NOMO-1 (cell line): ENCODE measurements at regions not wholly inside any gene's neighbourhood (a gene's known extent, or its start where the extent isn't known, plus 50 kb on each side); places are given as distances from the start of the nearest gene placed in this dataset.

Experiments used
- DNase-seq, 2 experiments: peaks; one replicate each; lab custom pipeline; 2025; ENCODE audit not compliant: unreplicated experiment in 2 of 2; lab: John Stamatoyannopoulos, UW

GRCh38 chr12:89984846-89985245 is 276.2 kb upstream of the ATP2B1 start:
- DNase-seq: no peak

DNA sequence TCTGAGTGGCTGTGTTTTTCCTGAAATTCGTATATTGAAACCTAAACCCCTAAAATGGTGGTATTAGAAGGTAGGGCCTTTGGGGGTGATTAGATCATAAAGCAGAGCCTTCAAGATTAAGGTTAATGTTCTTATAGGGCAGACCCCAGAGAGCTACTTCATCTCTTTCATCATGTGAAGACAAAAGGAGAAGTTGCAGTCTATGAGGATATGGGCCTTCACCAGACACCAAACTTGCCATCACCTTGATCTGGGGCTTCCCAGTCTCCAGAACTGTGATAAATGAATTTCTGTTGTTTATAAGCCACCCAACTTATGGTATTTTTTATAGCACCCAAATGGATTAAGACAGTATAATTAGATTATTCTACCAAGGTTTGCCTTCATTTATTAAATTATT is 275.0 kb upstream of the ATP2B1 start:
- DNase-seq: peak in 1 of 2 experiments; percentile 2

DNA sequence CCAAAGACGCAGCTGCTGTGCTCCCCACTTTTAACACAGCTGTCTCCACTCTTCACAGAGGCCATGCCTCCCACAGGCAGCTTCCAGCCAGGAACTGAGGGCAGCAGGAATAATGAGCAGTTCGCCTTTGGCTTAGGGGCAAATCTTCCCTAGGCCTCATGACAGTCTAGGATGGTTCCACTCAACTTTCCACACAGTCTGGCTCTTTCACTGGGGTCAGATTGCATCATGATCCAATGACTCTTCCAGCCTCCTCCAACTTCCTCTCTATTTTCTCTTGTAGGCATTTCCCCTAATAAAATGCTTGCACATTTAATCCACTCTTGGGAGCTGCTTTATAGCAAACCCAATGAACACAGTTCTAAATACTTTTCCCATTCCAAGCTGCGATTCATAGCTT is 271.6 kb upstream of the ATP2B1 start:
- peak; percentile 26 to 37 for DNase-seq

DNA sequence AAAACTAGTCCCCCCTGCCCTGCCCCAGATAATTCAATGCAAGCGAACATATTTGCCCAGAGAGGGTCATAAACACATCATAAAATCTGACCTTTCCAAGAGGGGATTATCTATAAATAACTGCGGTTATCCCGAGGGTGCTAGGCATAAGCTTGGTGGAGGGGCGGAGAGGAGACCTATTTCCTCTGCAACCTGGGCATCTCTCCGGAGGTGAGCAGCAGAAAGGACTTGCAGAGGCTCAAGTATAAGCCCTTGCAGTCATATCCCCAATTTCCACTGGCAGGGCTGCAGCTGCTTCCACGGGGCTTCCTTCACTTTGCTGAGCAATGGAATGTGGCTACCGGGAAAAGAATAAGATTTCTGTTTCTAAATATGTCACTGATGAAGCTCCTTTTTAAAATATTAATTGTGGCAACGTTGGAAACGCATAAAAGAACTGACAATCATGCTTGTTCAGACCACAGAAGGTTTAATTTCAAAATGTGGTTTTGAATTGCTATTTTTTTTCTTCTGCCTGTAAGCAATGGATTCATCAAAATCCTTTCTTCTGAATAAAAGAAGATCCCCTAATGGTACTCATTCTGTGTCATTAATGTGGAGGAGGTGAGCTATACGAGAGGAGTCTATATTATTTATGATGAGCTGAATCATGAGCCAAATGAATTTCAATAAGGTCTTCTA is 268.9 kb upstream of the ATP2B1 start:
- no peak for DNase-seq

- DNase-seq: no peak
Measured at GRCh38 chr12:89976866-89977265, 268.2 kb upstream of the ATP2B1 start.

DNA sequence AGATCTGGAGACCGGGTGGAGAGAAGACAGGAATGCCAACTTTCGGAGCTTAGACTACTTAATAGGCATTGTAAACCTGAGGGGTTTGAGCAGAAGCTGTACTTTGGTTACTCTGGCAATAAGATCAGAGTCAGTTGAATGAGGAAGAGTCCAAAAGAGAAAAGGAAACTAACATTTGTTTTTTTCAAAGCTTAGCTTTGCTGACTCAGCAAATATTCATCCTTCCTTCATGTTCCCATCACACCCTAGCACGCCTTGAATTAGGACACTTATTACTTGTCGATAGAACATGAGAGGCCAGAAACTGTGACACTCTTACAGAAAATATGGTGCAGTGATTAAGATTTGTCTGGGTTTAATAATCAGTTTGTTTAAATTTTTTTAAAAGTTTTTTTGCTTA is 266.9 kb upstream of the ATP2B1 start:
- DNase-seq: no peak

- DNase-seq: no peak
Measured at GRCh38 chr12:89971880-89972279, 263.2 kb upstream of the ATP2B1 start.

DNA sequence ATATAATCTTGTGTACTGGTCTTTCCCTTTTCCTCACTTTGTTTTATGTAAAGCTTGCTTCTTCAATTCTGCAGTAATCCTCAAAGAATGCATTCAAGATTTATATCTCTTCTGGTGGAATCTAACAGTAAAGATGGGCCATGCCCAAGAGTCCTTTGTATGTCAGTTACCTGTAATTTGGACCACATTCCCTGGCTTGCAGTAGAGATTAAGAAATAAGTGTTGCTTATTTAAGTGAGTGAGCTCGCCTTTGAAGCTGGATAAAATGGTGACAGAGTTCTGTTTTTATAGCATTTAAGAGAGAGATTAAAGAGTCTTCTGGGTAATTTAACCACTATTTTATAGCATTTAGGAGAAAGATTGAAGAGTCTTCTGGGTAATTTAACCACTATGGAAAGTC is 262.1 kb upstream of the ATP2B1 start:
- no peak for DNase-seq

DNA sequence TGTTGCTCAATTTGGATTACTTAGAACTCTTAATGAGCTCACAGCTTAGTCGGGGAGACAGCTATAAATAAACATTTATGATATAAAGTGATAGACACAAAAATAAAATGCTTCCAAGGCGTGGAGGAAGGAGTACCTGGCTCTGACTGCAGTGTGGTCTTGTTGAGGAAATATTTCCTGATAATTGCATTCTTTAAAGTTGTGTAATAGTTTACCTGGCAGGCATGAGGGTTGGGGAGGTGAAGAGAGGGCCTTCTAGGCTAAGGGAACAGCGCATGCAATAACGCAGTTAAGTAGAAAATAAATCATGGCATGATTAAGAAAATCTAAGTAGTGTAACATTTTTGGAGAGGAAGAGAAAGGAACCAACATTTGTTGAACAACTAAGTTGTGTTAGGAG is 260.5 kb upstream of the ATP2B1 start:
- DNase-seq: no peak

DNA sequence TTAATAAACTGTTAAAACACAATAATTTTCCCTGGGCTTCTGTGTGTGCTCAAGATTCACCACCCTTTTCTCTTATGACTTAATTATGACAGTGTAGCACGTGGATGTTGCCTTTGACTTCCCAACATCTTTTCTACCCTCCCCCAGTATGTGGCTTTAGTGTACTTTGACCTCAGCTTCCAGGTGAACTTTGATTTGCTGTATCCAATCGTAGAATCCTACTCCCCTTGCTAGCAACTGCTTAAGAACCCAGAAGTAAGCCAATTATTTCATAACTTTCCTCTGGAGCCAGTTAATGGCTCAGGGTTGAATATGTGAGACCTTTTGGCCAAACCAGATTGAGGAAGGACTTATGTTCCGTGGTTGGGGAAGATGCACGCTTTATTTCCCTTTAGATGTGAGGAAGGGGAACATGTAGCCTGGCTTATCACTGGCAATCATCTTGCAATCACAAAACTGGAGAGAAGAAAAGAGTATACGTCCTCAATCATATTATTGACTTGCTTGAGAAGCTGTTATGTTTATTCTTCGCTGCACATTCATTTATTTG is 259.6 kb upstream of the ATP2B1 start:
- DNase-seq: peak; percentile 52 to 74

- no peak for DNase-seq
Measured at GRCh38 chr12:89966495-89967240, 258.0 kb upstream of the ATP2B1 start.

- DNase-seq: no peak
Measured at GRCh38 chr12:89965993-89966392, 257.4 kb upstream of the ATP2B1 start.

GRCh38 chr12:89962648-89963047 is 254.0 kb upstream of the ATP2B1 start:
- no peak for DNase-seq

- DNase-seq: no peak
Measured at GRCh38 chr12:89960607-89961394, 252.2 kb upstream of the ATP2B1 start.

DNA sequence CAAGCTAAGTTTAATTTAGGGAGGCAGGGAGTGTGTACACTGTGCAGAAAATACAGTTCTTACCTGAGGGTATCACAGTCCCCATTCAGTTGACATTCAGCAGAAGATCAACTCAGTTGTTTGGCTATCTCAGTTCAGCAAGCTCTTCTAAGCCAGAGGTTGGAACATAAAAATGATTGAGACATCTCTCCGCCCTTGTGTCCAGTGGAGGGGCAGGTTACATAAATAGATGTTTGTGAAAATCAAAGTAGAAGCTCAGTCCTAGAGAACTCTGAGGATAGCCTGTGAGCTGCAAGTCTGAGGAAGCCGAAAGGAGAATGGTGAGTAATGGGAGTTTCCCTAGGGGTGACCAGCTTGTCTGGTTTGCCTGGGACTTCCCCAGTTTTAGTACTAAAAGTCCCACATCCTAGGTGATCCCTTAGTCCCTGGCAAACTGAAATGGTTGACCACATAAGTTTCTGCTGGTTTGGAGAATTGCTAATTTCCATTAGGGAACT is 251.4 kb upstream of the ATP2B1 start:
- no peak for DNase-seq

- DNase-seq: no peak
Measured at GRCh38 chr12:89959179-89959578, 250.5 kb upstream of the ATP2B1 start.

- DNase-seq: no peak
Measured at GRCh38 chr12:89954259-89954658, 245.6 kb upstream of the ATP2B1 start.

- DNase-seq: no peak
Measured at GRCh38 chr12:89951694-89952060, 243.0 kb upstream of the ATP2B1 start.

DNA sequence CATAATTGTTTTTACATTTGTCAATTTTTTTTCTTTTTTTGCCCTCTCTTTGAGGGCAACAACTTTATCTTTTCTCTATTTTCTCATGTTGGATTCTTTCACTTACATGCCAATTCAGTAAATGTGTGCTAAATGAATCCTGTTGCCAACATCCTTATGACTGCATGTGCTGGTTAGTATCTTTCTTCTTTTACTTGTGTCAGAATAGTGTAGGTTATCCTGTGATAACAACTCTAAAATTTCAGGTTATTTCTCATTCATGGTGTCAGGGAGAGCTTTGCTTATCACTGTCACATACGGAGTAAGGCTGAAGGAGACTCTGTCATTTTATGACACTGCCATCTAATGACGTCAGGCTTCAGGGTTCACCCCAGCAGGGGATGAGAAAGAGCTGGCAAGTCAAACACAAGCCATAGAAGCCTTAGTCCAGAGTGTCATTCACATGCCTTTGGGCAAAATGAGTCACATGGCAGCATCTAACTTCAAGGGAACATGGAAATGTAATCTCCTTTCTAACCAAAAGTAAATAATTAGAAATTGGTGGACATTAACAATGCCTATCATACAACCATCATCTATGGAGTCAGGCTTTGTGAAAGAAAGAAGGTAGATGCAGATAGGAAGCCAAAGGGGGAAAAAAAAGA is 242.5 kb upstream of the ATP2B1 start:
- no peak for DNase-seq

- no peak for DNase-seq
Measured at GRCh38 chr12:89950421-89950820, 241.8 kb upstream of the ATP2B1 start.
